ENCODE measurements at regions not wholly inside any gene's neighbourhood (a gene's known extent, or its start where the extent isn't known, plus 50 kb on each side); places are given as distances from the start of the nearest gene placed in this dataset.

DNA sequence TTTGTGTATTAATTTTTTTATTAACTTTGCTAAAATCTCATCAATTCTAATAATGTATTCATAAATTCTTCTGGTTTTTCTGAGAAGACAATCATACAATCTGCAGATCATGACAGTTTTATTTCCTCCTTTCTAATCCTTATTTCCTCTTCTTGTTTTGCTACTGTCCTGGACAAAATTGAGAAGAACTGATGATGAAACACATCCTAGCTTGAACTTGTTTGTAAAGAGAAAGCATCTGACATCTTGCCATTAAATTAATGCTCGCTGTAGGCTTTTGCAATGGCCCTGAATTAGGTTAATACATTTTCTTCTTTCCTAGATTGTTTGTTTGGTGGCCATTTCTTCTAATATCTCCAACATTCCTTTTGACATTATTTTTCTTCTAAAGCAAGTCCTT lies 110.9 kb upstream of the TPM1 start:
- TF ChIP-seq, protein P1, sequence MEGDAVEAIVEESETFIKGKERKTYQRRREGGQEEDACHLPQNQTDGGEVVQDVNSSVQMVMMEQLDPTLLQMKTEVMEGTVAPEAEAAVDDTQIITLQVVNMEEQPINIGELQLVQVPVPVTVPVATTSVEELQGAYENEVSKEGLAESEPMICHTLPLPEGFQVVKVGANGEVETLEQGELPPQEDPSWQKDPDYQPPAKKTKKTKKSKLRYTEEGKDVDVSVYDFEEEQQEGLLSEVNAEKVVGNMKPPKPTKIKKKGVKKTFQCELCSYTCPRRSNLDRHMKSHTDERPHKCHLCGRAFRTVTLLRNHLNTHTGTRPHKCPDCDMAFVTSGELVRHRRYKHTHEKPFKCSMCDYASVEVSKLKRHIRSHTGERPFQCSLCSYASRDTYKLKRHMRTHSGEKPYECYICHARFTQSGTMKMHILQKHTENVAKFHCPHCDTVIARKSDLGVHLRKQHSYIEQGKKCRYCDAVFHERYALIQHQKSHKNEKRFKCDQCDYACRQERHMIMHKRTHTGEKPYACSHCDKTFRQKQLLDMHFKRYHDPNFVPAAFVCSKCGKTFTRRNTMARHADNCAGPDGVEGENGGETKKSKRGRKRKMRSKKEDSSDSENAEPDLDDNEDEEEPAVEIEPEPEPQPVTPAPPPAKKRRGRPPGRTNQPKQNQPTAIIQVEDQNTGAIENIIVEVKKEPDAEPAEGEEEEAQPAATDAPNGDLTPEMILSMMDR (IDR thresholded peaks at IDR 0.05): no peak
- TF ChIP-seq POLR2A (IDR thresholded peaks at IDR 0.05): no peak
- TF ChIP-seq POLR2AphosphoS5 (IDR thresholded peaks at IDR 0.05; ENCODE audit: insufficient read depth in 1 of 2, low read depth in 1 of 2): no peak
